Liver (tissue), 8 donors: ENCODE measurements at regions not wholly inside any gene's neighbourhood (a gene's known extent, or its start where the extent isn't known, plus 50 kb on each side); places are given as distances from the start of the nearest gene placed in this dataset.

Experiments
- DNase-seq: peaks from one replicate; pipeline ENCODE4 v3.0.0-alpha.2; 2017; ENCODE audit warnings: low spot score
- H3K27ac ChIP-seq, 2 donors: one replicate each; pipeline ENCODE4 v1.7.0; 2013; ENCODE audit warnings: inconsistent platforms in 2 of 2, low read length in 2 of 2, control low read depth in 1 of 2, low read depth in 1 of 2, mild to moderate bottlenecking in 1 of 2
- H3K27me3 ChIP-seq, 4 donors: one replicate each; pipeline versions ENCODE4 v1.6.1 to v1.7.0; 2013; ENCODE audit warnings: low read length in 3 of 4, inconsistent platforms in 1 of 4, mild to moderate bottlenecking in 1 of 4, moderate library complexity in 1 of 4; ENCODE audit not compliant: control insufficient read depth in 4 of 4, insufficient read depth in 4 of 4
- H3K36me3 ChIP-seq, 4 donors: one replicate each; pipeline versions ENCODE4 v1.6.1 to v1.7.0; 2013; ENCODE audit warnings: low read length in 3 of 4, mild to moderate bottlenecking in 3 of 4, low read depth in 1 of 4, moderate library complexity in 1 of 4; ENCODE audit not compliant: control insufficient read depth in 4 of 4, insufficient read depth in 3 of 4
- H3K4me1 ChIP-seq, 4 donors: one replicate each; pipeline versions ENCODE4 v1.6.1 to v1.7.0; 2013; ENCODE audit warnings: low read length in 3 of 4, mild to moderate bottlenecking in 3 of 4, moderate library complexity in 1 of 4; ENCODE audit not compliant: control insufficient read depth in 4 of 4, insufficient read depth in 4 of 4
- H3K4me3 ChIP-seq, 3 donors: one replicate each; pipeline versions ENCODE4 v1.6.1 to v1.7.0; 2013; ENCODE audit warnings: low read length in 3 of 3, control low read depth in 1 of 3, low read depth in 1 of 3, mild to moderate bottlenecking in 1 of 3
- H3K9ac ChIP-seq, 2 donors: one replicate each; pipeline ENCODE4 v1.7.0; 2013; ENCODE audit warnings: low read length in 2 of 2, mild to moderate bottlenecking in 2 of 2, moderate library complexity in 2 of 2, control low read depth in 1 of 2, low read depth in 1 of 2
- H3K9me3 ChIP-seq, 4 donors: one replicate each; pipeline versions ENCODE4 v1.6.1 to v1.7.0; 2013; ENCODE audit warnings: low read length in 3 of 4; ENCODE audit not compliant: control insufficient read depth in 4 of 4
- CTCF ChIP-seq: fragments of 150-350 bp; IDR thresholded peaks from 2 replicates; pipeline ENCODE4 v1.5.1; 2017; ENCODE audit warnings: improper control_type of control experiment, low read depth, low read length; ENCODE audit not compliant: missing input control
- EGR1 ChIP-seq, 2 donors: IDR thresholded peaks; 2 replicates each; pipeline ENCODE4 v1.6.1; 2016 to 2018; ENCODE audit warnings: antibody characterized with exemption in 2 of 2, low read depth in 2 of 2
- FOXA1 ChIP-seq: IDR thresholded peaks from 2 replicates; pipeline ENCODE4 v1.6.1; 2016; ENCODE audit warnings: antibody characterized with exemption
- FOXA2 ChIP-seq: IDR thresholded peaks from 2 replicates; pipeline ENCODE4 v1.6.1; 2016; ENCODE audit warnings: antibody characterized with exemption
- GABPA ChIP-seq, 2 donors: IDR thresholded peaks in 1 of 2; conservative IDR thresholded peaks in 1 of 2; 2 replicates each; pipeline ENCODE4 v1.6.1; 2016; ENCODE audit warnings: antibody characterized with exemption in 2 of 2, mild to moderate bottlenecking in 1 of 2, moderate library complexity in 1 of 2
- HNF4A ChIP-seq, 2 donors: conservative IDR thresholded peaks; 2 replicates each; pipeline ENCODE4 v1.6.1; 2016; ENCODE audit warnings: antibody characterized with exemption in 2 of 2, mild to moderate bottlenecking in 2 of 2
- HNF4G ChIP-seq: IDR thresholded peaks from 2 replicates; pipeline ENCODE4 v1.6.1; 2016; ENCODE audit warnings: antibody characterized with exemption
- JUND ChIP-seq, 2 donors: IDR thresholded peaks; 2 replicates each; pipeline ENCODE4 v1.6.1; 2016; ENCODE audit warnings: antibody characterized with exemption in 2 of 2
- NR2F2 ChIP-seq: IDR thresholded peaks from 2 replicates; pipeline ENCODE4 v1.6.1; 2016; ENCODE audit warnings: antibody characterized with exemption
- RAD21 ChIP-seq, 2 donors: IDR thresholded peaks; 2 replicates each; pipeline ENCODE4 v1.6.1; 2016; ENCODE audit warnings: antibody characterized with exemption in 2 of 2, mild to moderate bottlenecking in 2 of 2
- RXRA ChIP-seq, 2 donors: IDR thresholded peaks; 2 replicates each; pipeline ENCODE4 v1.6.1; 2017 to 2018; ENCODE audit warnings: antibody characterized with exemption in 2 of 2, mild to moderate bottlenecking in 1 of 2
- SP1 ChIP-seq: IDR thresholded peaks from 2 replicates; pipeline ENCODE4 v1.6.1; 2018; ENCODE audit warnings: antibody characterized with exemption, mild to moderate bottlenecking
- TAF1 ChIP-seq: conservative IDR thresholded peaks from 2 replicates; pipeline ENCODE4 v1.6.1; 2016; ENCODE audit warnings: antibody characterized with exemption, mild to moderate bottlenecking
- YY1 ChIP-seq: IDR thresholded peaks from 2 replicates; pipeline ENCODE4 v1.6.1; 2016; ENCODE audit warnings: antibody characterized with exemption, mild to moderate bottlenecking
- WGBS: extraction: QIAGEN DNeasy Blood & Tissue Kit; methylation state at CpG from one replicate; pipeline ENCODE4 v1.1.7; 2013; 5-methylcytosine and 5-hydroxymethylcytosine counted together
- TF ChIP-seq, protein P1 (sequence below): IDR thresholded peaks from 2 replicates; pipeline ENCODE4 v1.6.1; 2016; ENCODE audit warnings: antibody characterized with exemption, mild to moderate bottlenecking
- TF ChIP-seq, protein P2 (sequence below): IDR thresholded peaks from 2 replicates; pipeline ENCODE4 v1.6.1; 2016; ENCODE audit warnings: antibody characterized with exemption
- TF ChIP-seq, protein P3 (sequence below): IDR thresholded peaks from 2 replicates; pipeline ENCODE4 v1.6.1; 2016; ENCODE audit warnings: antibody characterized with exemption
- TF ChIP-seq, protein P4 (sequence below): IDR thresholded peaks from 2 replicates; pipeline ENCODE4 v1.6.1; 2016; ENCODE audit warnings: antibody characterized with exemption
- donor health status: healthy.
- donor health status: healthy.
- donor health status: healthy.
- donor health status: healthy.
- donor health status: healthy.

DNA sequence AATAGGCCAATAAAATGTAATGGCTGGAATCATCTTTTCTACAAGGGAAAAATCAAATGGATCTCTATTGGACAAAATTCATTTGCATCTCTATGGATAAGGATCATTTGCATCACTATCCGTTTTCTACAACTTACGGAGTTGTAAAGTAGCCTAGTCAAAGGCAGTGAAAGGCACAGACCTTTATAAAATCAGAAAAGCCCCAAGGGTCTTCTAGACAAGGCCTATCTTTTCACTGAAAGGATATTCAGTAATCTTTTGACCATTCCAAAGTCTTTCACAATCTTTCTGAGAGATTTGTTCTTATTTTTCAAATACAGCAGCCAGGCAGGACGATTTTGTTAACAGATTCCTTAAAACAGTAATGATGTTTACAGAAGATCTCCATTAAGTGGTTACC is 119.5 kb upstream of the JADE1 start:
- H3K4me1 ChIP-seq, result no peaks in the 10 kb centered on the region
- DNase-seq, result no peak
- H3K9me3 ChIP-seq, result no peaks in the 10 kb centered on the region
- H3K27me3 ChIP-seq, result no peaks in the 10 kb centered on the region
- no peak overlapping the region for H3K4me3 ChIP-seq
- H3K9ac ChIP-seq, result no peak overlapping the region
- TF ChIP-seq RAD21 (IDR thresholded peaks at IDR 0.05) (no peak), HNF4G (no peak), NR2F2 (no peak), GABPA (IDR thresholded peaks at IDR 0.05 in 1 of 2, conservative IDR thresholded peaks at IDR 0.05 in 1 of 2) (no peak), JUND (IDR thresholded peaks at IDR 0.05) (no peak), EGR1 (IDR thresholded peaks at IDR 0.05; ENCODE audit: low read depth in 2 of 2) (no peak), HNF4A (conservative IDR thresholded peaks at IDR 0.05) (no peak), SP1 (no peak), RXRA (IDR thresholded peaks at IDR 0.05) (no peak)
- TF ChIP-seq, protein P1, sequence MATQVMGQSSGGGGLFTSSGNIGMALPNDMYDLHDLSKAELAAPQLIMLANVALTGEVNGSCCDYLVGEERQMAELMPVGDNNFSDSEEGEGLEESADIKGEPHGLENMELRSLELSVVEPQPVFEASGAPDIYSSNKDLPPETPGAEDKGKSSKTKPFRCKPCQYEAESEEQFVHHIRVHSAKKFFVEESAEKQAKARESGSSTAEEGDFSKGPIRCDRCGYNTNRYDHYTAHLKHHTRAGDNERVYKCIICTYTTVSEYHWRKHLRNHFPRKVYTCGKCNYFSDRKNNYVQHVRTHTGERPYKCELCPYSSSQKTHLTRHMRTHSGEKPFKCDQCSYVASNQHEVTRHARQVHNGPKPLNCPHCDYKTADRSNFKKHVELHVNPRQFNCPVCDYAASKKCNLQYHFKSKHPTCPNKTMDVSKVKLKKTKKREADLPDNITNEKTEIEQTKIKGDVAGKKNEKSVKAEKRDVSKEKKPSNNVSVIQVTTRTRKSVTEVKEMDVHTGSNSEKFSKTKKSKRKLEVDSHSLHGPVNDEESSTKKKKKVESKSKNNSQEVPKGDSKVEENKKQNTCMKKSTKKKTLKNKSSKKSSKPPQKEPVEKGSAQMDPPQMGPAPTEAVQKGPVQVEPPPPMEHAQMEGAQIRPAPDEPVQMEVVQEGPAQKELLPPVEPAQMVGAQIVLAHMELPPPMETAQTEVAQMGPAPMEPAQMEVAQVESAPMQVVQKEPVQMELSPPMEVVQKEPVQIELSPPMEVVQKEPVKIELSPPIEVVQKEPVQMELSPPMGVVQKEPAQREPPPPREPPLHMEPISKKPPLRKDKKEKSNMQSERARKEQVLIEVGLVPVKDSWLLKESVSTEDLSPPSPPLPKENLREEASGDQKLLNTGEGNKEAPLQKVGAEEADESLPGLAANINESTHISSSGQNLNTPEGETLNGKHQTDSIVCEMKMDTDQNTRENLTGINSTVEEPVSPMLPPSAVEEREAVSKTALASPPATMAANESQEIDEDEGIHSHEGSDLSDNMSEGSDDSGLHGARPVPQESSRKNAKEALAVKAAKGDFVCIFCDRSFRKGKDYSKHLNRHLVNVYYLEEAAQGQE, result no peak
- TF ChIP-seq, protein P2, sequence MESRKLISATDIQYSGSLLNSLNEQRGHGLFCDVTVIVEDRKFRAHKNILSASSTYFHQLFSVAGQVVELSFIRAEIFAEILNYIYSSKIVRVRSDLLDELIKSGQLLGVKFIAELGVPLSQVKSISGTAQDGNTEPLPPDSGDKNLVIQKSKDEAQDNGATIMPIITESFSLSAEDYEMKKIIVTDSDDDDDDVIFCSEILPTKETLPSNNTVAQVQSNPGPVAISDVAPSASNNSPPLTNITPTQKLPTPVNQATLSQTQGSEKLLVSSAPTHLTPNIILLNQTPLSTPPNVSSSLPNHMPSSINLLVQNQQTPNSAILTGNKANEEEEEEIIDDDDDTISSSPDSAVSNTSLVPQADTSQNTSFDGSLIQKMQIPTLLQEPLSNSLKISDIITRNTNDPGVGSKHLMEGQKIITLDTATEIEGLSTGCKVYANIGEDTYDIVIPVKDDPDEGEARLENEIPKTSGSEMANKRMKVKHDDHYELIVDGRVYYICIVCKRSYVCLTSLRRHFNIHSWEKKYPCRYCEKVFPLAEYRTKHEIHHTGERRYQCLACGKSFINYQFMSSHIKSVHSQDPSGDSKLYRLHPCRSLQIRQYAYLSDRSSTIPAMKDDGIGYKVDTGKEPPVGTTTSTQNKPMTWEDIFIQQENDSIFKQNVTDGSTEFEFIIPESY, result no peak
- TF ChIP-seq, protein P3, sequence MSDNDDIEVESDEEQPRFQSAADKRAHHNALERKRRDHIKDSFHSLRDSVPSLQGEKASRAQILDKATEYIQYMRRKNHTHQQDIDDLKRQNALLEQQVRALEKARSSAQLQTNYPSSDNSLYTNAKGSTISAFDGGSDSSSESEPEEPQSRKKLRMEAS, result no peak
- TF ChIP-seq, protein P4, sequence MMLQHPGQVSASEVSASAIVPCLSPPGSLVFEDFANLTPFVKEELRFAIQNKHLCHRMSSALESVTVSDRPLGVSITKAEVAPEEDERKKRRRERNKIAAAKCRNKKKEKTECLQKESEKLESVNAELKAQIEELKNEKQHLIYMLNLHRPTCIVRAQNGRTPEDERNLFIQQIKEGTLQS, result no peak
- H3K36me3 ChIP-seq, result no peaks in the 10 kb centered on the region
- 79% methylated on average over 3 of the region's 3 CpGs for WGBS
- no peak overlapping the region for H3K27ac ChIP-seq

DNA sequence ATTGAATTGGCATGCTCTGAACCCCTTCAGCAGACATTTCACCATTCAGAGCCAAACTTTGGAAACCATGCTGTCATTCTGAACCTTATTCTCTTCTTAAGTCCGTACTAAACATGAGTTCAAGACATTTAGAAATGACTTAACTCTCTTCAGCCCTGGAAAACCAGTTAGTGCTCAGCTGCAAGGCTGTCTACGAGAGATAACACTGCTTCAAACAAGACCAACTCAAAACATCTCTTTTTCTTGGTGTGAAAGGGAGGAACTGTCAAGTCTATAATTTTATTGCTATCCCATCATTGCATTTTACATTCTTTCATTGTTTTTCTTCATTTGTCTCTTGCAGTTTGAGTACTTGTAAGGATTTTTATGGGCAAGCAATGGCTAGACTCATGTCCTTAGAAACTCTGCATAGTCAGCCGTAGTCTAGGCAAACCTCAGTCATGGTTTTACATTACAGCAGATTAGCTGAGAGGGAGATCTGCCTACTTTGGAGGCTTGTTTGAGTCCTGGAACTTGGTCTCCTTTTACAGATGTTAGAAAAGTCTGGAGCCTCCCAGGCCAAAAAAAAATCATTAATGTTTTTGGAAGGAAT is 120.6 kb upstream of the JADE1 start:
- Histone ChIP-seq H3K9me3 (no peaks in the 10 kb centered on the region), H3K4me1 (no peaks in the 10 kb centered on the region), H3K27me3 (no peaks in the 10 kb centered on the region), H3K36me3 (no peaks in the 10 kb centered on the region), H3K27ac (no peak overlapping the region), H3K4me3 (no peak overlapping the region), H3K9ac (no peak overlapping the region)
- WGBS, result 88% methylated on average over 3 of the region's 3 CpGs
- no peak for DNase-seq
- TF ChIP-seq SP1 (no peak), RAD21 (IDR thresholded peaks at IDR 0.05) (no peak), TAF1 (no peak), EGR1 (IDR thresholded peaks at IDR 0.05; ENCODE audit: low read depth in 2 of 2) (no peak), FOXA2 (no peak), HNF4G (no peak), HNF4A (conservative IDR thresholded peaks at IDR 0.05) (no peak), FOXA1 (no peak), CTCF (no peak), GABPA (IDR thresholded peaks at IDR 0.05 in 1 of 2, conservative IDR thresholded peaks at IDR 0.05 in 1 of 2) (no peak), YY1 (no peak), RXRA (IDR thresholded peaks at IDR 0.05) (no peak)
- TF ChIP-seq, protein P4, result no peak
- TF ChIP-seq, protein P3, result no peak
- TF ChIP-seq, protein P2, result no peak
